ENCODE measurements at regions not wholly inside any gene's neighbourhood (a gene's known extent, or its start where the extent isn't known, plus 50 kb on each side); places are given as distances from the start of the nearest gene placed in this dataset.
"Not testable (repeated sequence)": the region's sequence is repeated elsewhere in the genome, so short reads cannot be mapped to it uniquely, and the experiment has no call there.

- DNase-seq (ENCODE audit: low read depth): no peak
Measured at GRCh38 chr4:184907216-184907615, 81.4 kb upstream of the ACSL1 start.

DNA sequence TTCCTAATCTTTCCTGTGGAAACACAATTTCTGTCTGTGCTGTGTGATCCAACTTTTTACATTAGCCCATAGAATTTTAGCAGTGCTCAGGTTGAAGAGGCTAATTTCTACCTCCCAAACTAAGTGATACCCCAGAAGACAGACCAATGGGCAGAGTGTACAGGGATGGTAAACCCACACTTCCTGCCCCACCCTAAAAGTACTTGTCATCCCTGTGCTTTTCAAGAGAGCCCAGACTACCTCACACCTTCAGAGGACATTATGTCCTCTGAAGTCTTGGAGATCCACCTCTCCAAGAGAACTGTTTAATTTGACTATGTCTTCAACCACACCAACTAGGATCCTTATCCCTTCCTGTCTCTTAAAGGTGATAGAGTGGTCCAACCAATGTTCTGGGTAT is 82.0 kb upstream of the ACSL1 start:
- no peak for DNase-seq (ENCODE audit: low read depth)

DNA sequence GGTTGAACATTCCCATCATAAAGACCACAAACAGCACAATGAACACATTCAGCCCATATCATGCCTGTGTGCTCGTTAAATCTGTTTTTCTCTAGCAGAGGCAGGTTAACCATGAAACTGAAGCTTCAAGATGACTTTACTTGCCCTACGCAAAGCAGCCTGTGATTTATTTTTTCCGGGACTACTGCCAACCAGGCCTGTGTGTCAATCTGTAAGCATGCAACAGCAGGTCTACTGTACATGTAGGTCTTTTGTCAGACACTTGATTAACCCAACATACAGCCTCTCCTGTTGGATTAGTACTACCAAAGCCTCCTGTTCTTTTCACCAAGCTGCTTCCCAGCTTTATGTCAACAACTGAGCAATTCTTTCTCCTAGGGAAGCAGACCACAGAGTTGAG is 85.5 kb upstream of the ACSL1 start:
- DNase-seq (ENCODE audit: low read depth): peak; percentile 62

- DNase-seq (ENCODE audit: low read depth): no peak
Measured at GRCh38 chr4:184913356-184914143, 87.8 kb upstream of the ACSL1 start.

GRCh38 chr4:184918799-184919198 is 93.0 kb upstream of the ACSL1 start:
- not testable (repeated sequence) for DNase-seq (ENCODE audit: low read depth)

DNA sequence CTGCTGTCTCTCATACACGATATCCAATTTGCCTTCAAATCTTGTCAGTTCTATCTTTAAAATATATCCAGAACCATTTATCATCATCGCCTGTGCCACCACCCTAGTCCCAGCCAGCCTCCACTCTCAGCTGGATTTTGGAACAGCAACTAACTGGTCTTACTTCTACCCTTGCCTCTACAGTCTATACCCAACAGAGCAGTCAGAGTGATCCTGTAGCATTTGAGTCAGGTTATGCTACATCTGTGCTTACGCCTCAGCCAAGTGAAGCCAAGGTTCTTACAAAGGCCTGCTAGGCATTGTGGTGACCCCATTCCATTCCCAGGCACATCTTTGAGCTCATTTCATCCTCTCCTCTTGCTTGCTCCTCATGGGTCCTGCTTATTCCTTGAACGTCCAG is 95.7 kb upstream of the ACSL1 start:
- DNase-seq (ENCODE audit: low read depth): no peak

GRCh38 chr4:184922301-184922700 is 96.0 kb upstream of the HELT start:
- DNase-seq (ENCODE audit: low read depth): no peak

GRCh38 chr4:184924516-184924915 is 93.8 kb upstream of the HELT start:
- no peak for DNase-seq (ENCODE audit: low read depth)

GRCh38 chr4:184929476-184929875 is 88.8 kb upstream of the HELT start:
- DNase-seq (ENCODE audit: low read depth): no peak

DNA sequence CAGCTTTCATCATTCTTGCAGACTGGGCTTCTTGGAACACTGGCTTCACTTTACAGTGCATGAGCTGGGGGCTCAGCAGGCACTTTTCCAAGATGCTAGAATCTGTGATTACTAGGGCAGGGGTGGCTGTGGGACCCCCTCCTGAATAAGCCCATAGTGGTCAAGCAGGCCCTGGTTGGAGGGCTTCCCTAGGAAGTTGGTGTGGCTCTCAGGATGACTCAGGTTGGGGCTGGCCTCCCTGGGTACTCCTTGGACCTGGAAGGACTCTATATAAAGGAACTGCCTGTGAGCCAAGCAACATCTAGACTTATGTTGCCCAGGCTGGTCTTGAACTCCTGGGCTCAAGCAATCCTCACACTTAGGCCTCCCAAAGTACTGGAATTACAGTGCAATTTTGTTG is 88.3 kb upstream of the HELT start:
- no peak for DNase-seq (ENCODE audit: low read depth)

DNA sequence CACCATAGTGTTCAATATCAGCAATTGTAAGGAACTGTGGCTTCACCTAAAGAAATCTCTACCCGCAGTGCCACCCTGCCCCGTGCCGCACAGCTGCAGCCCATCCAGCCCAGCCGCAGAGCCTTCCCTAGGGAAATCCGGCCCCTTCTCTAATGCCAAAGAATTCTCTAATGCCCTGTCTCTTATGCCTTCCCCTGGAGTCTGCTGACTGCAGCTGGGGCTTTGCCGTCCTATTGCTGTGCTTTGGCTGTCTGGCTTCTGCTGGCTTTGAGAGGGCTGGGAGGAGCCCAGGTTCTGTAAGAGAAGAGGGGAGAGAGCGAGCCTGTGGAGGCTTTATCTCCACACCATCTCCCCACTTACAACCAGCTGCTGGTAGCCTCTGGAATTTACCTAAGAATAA is 85.9 kb upstream of the HELT start:
- DNase-seq (ENCODE audit: low read depth): no peak

DNA sequence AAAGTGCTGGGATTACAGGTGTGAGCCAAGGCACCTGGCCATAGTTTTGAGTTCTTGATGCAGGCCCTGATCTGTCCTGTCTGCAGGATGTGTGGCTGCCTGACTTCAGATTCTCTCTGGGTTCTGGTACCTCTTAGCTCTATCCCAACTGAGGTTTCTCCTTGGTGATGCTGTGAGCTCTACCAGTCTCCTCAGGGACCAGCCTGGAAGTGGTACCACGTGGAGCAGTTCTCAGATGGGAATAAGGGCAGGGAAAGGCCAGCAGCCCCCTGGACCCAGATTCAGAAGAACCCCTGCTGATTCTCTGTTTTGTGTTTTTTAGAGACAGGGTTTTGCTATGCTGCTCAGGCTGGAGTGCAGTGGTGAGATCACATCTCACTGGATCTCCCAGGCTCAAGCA is 85.0 kb upstream of the HELT start:
- no peak for DNase-seq (ENCODE audit: low read depth)

DNA sequence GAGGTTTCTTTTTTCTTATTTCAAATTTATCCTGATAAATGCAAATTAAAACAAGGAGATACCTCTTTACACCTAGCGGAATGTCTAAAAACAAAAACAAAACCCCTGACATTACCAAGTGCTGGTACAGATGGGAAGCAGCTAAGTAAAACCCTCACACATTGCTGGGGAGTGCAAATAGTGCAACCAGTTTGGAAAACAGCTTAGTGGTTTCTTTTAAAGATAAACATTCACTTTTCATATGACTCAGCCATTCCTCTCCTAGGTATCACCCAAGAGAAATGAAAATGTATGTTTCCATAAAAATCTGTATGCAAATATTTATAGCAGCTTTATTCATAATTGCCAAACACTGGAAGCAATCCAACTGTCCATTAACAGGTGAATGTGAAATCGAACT is 84.1 kb upstream of the HELT start:
- DNase-seq (ENCODE audit: low read depth): no peak

DNA sequence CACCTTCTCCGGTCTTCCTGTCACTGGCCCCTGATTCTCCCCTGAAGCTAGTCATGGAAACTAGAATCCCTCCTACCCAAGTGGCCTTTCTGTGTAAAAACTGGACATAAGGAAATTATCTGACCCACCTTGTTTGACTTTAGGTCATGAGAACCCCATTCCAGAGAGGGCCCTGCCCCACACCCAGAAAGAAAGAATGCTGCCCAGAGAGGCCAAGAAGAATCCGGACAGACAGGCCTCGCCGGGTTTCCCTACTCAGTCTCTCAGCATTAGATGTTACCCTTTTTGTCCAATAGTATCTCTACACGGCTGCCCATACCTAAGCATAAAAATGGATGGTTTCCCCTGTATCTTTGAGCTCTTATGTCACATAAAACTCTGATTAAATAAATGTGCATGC is 83.3 kb upstream of the HELT start:
- DNase-seq (ENCODE audit: low read depth): no peak

DNA sequence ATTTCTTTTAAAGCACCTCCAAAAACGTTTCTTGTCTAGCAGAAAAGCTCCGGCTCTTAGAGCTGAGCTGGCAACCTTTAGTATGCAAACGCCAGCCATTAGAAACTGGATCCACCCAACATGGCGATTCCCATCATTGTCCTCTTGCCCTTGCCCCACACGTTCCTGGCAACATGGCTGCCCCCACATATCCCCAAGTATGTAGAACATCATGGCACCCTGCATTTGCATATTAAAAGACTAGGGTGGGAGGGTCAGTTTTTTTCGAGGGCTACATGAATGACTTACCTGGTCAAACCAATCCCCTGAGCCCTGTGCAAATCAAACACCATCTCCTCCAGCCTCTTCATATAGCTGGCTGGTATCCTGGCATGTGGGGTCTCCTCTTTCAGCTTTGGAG is 82.2 kb upstream of the HELT start:
- DNase-seq (ENCODE audit: low read depth): no peak

GRCh38 chr4:184937030-184937710 is 81.1 kb upstream of the HELT start:
- no peak for DNase-seq (ENCODE audit: low read depth)

- no peak for DNase-seq (ENCODE audit: low read depth)
Measured at GRCh38 chr4:184937745-184938144, 80.5 kb upstream of the HELT start.

DNA sequence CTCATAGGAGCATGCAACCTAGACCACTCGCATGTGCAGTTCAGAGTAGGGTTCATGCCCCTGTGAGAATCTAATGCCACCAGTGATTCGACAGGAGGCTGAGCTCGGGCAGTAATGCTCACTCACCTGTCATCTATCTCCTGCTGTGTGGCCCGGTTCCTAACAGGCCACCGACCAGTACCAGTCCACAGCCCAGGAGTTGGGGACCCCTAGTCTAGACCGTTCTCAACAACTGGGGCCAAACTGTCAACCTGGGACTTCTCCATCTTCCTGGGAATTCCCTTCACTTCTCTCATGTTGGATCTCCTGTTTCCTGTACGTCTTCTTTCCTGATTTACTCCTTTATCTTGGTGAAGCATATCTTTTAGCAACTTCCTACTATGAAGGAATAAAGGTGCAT is 79.4 kb upstream of the HELT start:
- DNase-seq (ENCODE audit: low read depth): no peak

DNA sequence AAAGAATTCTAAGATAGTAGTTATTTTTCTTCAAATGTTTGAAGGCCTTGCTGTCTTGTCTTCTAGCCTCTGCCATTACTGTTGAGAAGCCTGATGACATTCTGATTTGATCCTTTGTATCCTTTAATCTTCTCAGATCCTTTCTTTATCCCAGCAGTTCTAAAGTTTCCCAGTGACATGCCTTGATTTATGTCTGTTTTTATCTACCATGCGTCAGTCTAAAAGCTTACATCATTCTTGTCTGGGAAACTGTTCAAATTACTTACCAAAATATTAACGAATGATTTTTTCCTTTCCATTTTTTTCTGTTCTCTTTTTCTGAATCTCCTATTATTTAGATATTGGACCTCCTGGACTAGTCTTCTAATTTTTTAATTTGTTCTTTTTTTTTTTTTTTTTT is 78.3 kb upstream of the HELT start:
- no peak for DNase-seq (ENCODE audit: low read depth)

DNA sequence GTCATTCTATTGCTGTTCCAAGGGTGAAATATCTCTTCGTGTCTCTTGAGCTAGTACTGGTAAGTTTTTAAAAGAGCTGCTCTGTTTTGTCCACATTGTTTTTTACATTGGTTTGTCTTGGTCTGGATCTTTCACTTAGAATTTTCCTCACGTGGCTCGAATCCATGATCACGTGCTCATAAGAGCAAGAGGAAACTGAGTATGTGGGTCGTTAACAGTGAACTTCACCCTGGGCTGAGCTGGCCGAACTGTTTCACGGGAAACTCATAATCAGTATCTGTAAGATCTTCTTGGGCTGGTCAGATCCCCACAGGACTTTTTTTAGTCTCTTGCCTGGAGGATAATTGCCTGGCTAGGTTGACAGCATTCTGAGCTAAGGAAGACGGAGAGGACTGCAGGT is 77.8 kb upstream of the HELT start:
- no peak for DNase-seq (ENCODE audit: low read depth)

GRCh38 chr4:184941671-184942418 is 76.4 kb upstream of the HELT start:
- DNase-seq (ENCODE audit: low read depth): no peak

GRCh38 chr4:184942444-184943425 is 75.6 kb upstream of the HELT start:
- DNase-seq (ENCODE audit: low read depth): no peak
